Coronary artery (tissue), 2 donors: ENCODE measurements at regions not wholly inside any gene's neighbourhood (a gene's known extent, or its start where the extent isn't known, plus 50 kb on each side); places are given as distances from the start of the nearest gene placed in this dataset.

ENCODE experiments used
- DNase-seq: peaks from one replicate; pipeline ENCODE4 v3.0.0-alpha.2; 2017; ENCODE audit warnings: low spot score
- H3K27ac ChIP-seq, 2 donors: fragments of 200-600 bp; sonication (generic); one replicate each; pipeline ENCODE4 v1.5.1; 2016 to 2019
- H3K4me3 ChIP-seq: fragments of 200-600 bp; sonication (generic); 2 replicates; pipeline ENCODE4 v1.5.1; 2016; ENCODE audit warnings: mild to moderate bottlenecking, moderate library complexity
- TF ChIP-seq, protein P1 (sequence below): fragments of 200-600 bp; sonication (generic); IDR thresholded peaks from one replicate; pipeline ENCODE4 v1.5.1; 2019; ENCODE audit warnings: antibody characterized with exemption

DNA sequence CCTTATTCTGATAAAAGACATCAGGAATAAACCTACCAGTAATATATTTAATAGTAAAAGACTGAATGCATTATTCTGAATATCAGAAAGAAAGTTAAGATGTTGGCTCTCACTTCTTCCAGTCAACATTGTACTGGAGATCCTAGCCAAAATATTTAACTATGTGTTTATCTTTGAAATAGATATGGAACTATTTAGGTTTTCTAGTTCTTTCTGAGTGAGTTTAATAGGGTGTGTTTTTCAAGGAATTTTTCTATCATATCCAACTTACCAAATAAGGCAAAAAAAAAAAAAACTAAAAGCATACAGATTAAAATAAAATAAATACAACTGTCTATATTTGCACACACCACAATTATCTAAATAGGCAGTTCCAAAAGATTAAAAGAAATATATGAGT is 478.9 kb upstream of the LMO3 start:
- TF ChIP-seq, protein P1, sequence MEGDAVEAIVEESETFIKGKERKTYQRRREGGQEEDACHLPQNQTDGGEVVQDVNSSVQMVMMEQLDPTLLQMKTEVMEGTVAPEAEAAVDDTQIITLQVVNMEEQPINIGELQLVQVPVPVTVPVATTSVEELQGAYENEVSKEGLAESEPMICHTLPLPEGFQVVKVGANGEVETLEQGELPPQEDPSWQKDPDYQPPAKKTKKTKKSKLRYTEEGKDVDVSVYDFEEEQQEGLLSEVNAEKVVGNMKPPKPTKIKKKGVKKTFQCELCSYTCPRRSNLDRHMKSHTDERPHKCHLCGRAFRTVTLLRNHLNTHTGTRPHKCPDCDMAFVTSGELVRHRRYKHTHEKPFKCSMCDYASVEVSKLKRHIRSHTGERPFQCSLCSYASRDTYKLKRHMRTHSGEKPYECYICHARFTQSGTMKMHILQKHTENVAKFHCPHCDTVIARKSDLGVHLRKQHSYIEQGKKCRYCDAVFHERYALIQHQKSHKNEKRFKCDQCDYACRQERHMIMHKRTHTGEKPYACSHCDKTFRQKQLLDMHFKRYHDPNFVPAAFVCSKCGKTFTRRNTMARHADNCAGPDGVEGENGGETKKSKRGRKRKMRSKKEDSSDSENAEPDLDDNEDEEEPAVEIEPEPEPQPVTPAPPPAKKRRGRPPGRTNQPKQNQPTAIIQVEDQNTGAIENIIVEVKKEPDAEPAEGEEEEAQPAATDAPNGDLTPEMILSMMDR, result no peak
- no peak overlapping the region for H3K27ac ChIP-seq
- DNase-seq, result no peak
- no peak overlapping the region for H3K4me3 ChIP-seq

DNA sequence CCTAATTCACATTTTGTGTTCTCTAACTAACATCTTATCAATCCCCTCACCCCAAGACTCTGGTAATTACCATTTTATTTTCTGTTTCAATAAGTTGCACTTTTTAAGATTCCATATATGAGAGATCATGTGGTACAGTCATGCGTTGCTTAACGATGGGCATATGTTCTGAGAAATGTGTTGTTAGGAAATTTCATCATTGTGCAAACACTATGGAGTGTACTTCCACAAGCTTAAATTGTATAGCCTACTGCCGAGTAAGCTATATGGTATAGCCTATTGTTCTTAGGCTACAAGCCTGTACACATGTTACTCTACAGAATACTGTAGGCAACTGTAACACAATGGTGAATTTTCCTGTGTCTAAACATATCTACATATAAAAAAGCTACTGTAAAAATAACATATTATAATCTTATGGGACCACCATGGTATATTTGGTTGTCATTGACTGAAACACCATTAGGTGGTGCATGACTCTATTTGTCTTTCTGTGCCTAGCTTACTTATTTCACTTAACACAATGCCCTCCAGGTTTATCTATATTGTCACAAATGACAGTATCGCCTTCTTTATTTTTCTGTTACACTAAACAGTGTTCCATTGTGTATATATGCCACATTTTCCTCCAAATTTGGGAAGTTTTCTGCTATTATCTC is 473.4 kb upstream of the LMO3 start:
- TF ChIP-seq, protein P1, result no peak
- Histone ChIP-seq H3K27ac (no peak overlapping the region), H3K4me3 (no peak overlapping the region)
- DNase-seq, result no peak

DNA sequence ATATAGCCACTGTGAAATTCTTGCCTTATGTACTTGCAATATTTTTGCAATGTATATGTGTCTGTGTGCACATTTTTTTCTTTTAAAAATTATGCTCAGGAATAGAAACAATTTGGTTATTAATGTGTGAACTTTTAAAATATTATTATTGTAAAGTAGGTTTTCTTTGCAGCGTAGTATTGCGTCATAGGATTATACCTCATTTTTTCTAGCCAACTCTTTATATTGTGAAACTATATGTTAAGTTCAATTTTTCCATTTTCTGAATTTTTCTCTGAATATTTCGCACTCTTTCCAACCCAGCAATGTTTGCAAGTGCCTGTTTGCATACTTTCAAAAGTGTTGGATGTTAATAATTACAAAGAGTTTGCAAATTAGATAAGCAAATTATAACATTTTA is 471.6 kb upstream of the LMO3 start:
- H3K4me3 ChIP-seq, result no peak overlapping the region
- DNase-seq, result no peak
- no peak overlapping the region for H3K27ac ChIP-seq
- TF ChIP-seq, protein P1, result no peak

DNA sequence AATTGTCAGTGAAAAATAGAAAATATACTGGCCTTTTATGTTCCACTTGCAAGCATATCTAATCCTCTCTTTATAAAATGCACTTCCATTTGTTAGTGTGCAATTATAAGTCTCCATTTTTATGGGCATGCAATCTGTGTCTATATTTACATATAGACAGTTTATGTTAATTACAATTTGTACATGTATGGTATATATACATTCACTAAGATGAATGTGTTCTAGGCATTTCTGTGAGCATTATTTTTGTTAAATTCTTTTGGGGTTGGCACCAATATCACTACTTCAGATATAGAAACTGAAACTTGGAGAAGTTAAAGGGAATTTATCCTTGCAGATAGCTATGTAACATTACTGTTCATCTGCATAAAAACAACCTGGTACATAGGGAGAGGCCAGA is 470.8 kb upstream of the LMO3 start:
- TF ChIP-seq, protein P1, result no peak
- H3K4me3 ChIP-seq, result no peak overlapping the region
- H3K27ac ChIP-seq, result no peak overlapping the region
- DNase-seq, result no peak

DNA sequence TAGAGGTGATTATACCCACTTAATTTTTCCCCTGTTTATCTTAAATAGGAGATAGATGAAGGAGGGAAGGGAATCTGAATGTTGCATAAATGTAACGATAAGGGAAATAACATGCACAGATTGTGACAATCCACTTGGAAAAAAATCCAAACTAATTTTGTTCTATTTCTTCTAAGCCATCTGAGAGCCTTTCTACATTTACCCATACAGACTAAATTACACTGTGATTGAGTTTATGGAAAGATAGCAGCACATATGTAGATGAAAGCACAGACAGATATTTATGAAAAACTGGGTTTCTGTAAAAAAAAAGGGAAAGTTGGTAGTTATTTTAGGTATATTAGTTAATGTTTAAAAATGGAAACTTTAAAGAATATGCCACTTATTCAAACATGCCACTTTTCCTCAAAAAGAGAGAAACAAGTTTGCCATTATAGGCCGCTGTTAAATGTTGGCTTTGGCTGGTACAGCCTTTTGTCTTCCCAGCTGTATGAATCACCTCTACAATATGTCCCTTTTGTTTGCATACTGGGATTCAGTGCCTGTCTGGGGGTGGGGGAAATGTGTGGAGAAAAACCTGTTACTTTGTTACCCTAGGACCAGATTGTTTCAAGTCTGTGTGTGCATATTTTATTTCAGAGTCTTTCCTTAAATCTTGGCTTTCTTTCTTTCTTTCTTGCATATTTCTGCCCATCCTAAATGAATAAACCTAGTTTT is 470.2 kb upstream of the LMO3 start:
- Histone ChIP-seq H3K4me3 (no peak overlapping the region), H3K27ac (no peak overlapping the region)
- TF ChIP-seq, protein P1, result no peak
- no peak for DNase-seq

DNA sequence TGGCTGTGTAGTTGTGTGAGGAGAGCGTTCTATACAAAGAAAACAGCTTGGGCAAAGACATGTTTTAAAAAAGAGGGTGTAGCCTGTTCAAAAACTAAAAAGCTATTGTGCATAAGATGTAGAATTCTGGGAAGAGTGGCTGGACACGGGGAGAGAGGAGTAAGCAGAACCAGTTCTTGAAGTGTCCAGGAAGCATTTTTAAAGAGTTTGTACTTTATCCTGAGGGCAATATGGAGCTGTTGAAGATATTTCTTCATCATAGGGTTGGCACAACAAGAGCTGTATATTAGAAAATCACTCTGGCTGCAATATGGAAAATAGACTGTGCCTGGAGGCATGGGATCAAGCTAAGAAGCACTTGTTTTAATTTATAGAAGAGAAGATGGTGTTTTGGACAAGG is 458.9 kb upstream of the LMO3 start:
- Histone ChIP-seq H3K27ac (no peak overlapping the region), H3K4me3 (no peak overlapping the region)
- DNase-seq, result no peak
- TF ChIP-seq, protein P1, result no peak
